CD4-positive, alpha-beta T cell treated with Interleukin-12 subunit alpha and Interleukin-12 subunit beta, for 1 hour (primary cell): ENCODE measurements at regions not wholly inside any gene's neighbourhood (a gene's known extent, or its start where the extent isn't known, plus 50 kb on each side); places are given as distances from the start of the nearest gene placed in this dataset.

ENCODE experiments used
- DNase-seq: peaks from one replicate; pipeline ENCODE4 v3.0.0-alpha.2; 2020

DNA sequence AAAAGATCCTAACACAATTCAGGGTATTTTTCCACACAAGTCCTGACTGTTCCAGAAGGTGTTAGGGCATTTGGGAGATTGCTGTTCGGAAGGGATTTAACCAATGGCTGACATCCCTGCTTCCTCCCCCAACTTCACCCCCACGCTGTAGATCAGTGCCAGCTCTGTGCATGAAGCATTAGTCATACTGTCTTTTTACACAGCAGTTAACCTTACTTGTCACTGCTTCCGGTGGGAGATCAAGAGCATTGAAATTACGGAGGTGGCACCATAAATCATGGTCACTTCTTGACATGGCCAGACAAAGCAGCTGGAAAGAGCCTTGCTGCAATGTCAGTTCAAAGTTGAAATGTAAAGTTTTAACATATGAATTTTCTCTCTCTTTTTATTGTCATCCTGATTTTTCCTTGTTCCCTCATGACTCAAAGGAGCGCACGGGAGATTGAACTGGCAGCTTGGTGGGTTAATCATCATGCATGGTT, 70.2 kb downstream of the HRH4 start:
- no peak for DNase-seq

DNA sequence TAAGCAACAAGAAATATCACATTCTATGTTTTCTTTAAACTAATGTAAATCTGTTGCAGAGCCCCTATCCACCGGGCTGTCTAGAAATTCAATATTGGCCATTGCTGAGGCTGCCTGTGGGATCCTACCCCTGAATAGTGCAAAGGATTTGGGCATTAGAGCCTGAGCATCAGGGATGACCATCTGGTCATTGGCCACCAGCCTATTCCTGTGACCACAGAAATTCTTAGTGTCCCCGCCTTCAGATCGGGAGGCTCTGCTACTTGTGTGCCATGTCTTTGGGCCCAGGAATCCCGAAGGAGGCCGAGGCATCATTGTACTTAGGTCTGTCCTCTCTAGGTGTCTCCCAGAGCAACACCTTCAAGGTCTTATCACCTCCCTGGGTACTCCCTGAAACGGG, 73.8 kb downstream of the HRH4 start:
- no peak for DNase-seq

DNA sequence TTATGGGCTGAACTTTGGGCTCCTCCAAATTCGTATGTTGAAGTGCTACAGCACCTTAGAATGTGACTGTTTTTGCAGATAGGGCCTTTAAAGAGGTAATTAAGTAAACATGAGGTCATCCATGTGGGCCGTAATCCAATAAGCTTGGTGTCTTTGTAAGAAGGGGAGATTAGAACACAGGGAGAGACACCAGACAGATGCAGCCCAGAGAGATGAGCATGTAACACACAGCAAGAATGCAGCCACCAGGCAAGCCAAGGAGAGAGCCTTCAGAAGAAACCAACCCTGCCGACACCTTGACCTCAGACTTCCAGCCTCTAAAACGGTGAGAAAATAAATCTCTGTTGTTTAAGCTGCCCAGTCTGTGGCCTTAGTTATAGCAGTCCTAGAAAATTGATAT, 74.3 kb downstream of the HRH4 start:
- no peak for DNase-seq

DNA sequence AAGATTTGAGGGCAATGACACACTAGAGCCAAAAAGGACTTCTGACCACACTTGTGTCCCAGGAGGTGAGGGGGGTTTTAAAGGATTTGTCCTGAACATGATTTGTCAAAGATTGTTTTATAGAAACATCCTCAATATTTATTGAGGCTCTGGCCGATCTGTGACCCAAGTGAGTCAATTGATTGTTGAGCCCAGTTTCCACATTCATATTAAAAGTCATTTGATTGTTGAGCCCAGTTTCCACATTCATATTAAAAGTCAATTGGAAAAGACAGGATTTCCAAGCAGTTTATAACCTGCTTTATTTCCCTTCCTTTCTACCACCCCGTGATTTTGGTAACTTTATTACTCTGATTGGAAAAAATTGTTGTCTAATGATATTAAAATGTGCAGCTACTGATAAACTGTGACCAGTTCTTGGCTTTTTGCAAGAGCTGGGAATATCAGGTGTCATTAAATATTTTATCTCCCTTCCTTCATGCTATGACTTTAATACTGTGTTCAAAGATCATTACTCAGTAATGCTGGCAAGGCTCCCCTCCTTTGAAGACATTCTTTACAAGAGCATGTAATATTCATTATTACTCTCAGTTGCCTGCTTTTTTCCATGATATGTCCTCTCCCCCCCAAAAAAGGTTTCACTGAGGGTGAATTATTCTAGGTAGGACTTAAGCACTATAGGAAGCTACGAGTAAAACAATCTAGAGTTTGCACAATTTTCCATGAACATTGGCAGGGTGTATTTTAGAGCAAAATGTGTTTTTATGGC, 75.3 kb downstream of the HRH4 start:
- no peak for DNase-seq

DNA sequence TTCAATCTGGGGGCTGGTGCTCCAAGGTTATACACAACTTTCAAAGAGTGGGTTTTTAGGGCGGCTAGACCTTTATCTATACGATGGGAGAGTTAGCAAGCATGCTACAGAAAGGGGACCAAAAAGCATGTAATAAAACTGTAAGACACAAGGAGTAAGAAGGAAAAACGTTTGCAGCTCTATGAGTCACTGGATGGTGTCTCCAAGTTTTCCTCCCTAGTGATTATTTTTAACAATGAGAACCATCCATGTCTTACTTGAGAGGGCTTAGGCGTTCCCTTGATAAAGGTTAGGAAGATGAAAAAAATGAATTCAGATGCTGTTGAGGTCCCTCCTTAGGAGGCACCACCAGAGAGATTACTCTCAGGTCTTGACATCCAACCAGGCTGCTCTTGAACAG, 75.9 kb downstream of the HRH4 start:
- DNase-seq = no peak

DNA sequence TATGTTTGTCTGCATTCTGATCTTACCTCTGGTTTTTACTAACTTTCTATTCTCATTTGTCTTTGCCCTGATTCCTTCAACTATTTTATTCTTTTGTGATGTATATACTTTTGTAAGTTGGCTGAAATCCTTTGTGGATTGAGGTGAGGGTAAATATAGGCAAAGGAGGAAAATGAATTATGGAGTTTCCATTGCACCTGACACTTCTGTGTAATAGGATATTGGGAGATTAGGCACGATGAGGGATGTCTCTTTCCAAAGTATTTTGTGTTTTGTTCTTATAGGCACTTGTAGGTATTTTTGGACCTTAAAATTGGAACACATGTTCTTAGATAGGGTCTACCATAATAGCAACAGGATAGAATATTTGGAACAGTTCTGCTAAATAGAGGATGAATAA, 76.4 kb downstream of the HRH4 start:
- DNase-seq = no peak

DNA sequence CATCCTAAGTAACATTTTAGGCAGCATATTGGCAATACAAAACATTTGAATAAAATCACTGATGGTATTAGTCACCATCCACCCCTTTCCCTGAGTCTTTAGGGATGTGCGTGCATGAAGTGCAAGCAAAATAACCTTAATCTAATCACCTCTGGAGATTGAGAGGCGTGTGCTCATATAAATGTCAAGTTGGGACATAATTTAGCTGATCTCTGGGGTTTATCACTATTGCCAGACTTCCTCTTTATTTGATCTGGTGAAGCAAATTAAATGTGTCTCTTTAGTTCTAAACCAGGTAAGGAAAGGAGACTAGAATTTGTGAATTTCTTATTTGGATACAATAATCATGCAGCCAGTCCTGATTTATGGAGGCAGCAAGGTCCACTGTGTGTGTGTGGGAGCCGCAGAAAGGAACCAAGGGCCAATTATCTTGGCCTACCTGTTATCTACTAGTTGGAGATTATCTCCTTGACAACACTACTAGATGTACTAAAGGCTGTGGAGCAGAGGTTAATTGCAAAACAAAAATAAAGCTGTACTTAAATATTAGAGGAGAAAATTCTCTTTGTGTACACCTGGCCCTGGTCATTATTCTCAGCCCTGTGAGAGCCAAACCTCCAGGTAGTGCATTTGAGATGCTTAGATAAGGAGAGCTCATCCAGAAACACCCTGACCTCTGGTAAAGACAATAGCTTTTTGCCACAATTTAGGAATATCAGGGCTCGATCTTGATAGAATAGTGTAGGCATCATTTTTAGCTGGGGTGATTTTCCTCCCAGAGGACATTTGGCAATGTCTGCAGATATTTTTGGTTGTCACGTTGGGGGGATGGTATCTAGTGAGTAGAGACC, 78.2 kb downstream of the HRH4 start:
- no peak for DNase-seq

DNA sequence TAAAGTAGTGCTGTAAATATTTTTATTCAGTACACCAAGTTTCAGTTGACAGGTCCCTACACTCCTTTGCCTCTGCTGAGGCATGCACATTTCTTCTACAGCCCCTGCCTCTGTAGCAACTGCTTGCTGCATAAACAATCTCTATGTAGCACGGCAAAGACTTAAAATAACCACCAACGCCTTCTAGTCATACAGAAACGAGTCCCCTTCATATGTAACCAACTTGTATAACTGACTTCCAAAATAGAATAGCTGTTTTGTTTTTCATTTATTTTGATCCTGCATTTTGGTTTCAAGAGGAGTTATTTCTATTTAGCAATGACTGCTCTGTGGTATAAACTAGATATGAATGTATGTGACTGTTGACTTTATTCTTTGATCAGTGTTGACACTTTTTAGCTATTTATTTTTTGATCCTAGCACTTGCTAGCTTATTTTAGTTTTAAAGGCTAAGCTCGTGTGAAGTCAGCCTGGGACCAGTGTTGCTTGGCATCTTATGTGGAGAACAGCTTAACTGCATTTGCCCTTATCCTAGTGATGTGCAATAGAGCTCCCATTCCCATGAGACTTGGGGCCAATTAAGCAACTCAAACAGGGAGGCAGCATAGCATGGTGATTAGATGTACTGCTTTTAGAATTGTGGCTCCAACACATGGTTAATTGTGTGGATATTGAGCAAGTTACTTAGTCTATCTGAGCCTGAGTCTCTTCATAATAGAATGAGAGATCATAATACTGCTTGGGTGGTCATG, 79.6 kb downstream of the HRH4 start:
- DNase-seq = no peak

DNA sequence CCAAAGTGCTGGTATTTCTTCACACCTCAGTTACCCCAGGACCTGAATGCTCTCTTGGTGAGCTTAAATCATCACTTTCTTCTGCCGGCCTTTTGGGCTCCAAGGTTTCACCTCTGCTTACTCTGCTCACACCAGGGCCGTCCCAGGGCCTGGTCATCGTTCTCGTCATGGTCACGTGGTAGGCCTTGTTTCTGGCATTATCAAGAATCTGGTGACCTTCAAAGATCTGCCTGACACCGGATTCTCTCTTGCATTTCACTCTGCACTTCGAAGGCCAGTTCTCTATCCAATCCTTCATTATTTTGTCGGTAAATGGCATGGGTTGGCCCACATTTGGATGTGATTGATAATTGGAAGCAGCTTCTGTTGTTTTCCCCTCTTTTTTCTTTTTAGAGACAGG, 80.5 kb downstream of the HRH4 start:
- no peak for DNase-seq

DNA sequence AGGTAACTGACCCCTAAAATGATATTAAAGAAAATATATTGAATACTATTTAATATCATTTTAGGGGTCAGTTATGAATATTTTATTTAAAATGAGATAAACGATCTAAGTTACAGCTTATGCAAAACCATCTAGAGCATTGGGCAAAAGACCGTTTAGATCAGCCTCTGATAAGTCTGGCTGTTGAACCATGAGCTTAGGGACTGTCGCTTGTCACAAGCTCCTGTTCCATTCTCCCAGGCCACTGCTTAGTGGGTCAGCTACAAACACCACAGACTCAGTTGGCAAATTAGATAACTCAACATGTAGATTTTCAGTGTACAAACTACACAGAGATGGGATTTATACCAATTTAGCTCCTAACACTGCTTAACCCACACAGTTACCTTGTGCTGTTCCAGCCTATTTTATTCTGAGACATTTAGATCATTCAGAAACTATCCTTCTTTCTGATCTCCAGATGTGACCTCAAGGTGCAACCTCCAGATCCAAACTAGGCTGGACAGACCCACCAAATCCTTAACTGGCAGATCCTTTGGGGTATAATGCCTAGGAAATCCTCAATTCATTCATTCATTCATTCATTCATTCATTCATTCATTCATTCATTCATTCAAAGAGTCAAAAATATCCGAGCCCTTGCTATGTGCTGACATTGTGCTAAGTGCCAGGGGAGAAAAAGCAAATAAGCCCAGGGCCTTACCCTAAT, 82.8 kb downstream of the HRH4 start:
- DNase-seq = no peak

DNA sequence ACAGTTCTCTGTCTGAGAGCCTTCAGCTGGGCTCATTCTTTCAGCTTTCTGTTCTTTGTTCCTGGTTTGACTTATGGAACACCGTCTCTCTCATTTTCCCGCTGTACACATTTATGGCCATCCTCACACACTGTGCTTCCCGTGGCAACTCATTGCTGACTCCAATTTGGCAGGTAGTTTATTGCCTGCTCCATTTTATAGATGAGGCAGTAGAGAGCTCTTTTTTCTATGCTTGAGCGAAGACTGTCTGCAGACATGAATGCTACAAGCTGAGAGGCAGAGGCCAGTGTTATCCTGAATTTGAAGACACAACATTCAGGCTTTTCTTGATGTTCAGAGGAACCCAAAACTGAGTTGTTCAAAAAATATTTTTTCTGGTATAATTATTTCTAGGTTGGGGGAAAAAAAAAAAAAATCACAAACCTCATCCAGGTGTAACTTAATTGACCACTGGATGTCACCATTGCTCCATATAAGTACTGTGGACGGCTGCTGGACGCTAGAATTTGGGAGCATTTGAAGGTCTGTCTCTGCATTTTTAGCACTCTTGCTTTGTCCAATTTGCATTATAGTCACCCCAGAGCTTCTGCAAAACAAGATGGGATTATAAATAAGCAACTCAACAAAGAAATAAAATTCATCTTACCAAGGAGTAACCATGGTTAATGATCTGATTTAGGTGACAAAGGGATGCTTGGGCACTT, 83.5 kb downstream of the HRH4 start:
- DNase-seq = peak; percentile 1

DNA sequence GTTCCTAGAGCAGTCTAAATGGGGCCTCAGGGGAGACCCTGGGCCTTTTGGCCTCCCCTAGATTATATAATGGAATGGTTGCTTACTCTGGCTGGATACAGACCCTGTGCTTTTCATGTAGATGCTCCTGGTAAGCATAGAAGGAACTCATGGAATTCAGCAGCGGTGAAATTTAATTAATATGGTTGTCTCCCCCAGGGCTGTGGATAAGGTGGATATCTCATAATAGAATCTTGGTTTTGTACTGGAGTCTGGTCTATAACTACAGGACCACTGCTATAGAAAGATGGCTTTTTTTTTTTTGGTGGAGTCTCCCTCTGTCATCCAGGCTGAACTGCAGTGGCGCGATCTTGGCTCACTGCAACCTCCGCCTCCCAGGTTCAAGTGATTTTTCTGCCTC, 84.5 kb downstream of the HRH4 start:
- DNase-seq = no peak

DNA sequence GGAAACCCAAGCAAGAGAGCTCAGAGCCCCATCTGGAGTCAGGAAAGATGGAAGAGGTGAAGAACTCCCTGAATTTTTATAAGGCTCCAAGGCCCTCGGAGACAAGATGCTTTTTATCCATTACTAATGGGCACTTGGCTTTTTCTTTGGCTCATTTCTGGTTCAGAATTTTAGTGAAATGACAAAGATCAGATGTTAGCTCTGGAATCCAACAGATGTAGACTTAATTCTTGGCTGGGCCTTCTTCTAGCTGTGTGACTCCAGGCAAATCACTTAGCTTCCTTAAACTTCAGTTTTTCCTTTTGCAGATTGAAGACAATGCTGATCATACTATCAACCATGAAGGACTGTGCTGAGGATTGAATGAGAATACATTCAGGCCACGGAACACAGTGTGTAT, 85.2 kb downstream of the HRH4 start:
- DNase-seq = no peak

DNA sequence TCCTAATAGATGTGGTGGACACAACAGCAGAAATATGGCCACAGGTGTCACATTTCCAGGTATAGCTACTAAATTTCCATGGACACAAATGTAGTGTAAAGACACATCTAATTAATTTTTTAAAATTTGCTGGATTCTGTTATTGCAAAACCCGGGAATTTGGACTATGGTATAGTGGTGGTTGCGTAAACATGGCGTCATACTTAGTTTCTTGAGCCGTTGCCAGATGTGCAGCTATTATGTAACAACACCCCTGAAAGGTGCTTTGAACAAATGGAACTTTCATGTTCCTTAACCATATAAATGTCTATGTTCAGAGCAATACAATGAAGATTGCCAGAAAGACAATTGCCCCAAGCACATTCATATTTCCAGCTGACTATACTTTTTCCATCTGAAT, 85.9 kb downstream of the HRH4 start:
- DNase-seq = no peak

DNA sequence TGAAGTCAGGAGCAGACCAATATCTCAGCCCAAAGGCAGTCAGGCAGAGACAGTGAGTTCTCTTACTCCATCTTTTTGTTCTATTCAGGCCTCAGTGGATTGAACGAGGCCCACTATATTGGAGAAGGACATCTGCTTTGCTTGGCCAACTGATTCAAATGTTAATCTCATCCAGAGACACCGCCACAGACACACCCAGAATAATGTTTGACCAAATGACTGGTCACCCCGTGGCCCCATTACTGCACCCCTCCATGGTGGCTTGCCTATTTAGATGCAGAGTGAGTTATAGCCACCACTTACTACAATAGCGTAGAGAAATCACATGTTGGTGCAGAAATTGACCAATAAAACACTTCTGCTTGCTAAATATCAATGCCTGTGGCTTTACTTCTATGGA, 88.1 kb downstream of the HRH4 start:
- no peak for DNase-seq

DNA sequence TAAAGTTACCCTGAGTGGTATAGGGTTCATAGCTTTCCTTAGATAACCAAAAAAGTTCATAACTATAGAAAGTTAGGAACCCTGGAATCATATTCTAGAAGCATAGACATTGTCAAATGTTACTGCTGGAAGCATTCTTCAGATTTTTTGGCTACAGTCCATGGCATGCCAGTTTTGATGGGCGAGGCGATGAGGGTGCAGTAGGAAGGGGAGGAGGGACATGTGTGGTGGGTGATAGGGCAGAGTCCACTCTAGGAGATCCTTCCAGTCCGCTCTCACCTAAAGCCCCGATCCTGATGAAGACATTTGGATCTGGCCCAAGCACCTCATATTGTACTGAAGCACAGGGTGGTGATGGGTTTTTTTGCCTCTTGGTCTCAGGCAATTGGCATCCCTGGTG, 91.8 kb downstream of the HRH4 start:
- DNase-seq = no peak

DNA sequence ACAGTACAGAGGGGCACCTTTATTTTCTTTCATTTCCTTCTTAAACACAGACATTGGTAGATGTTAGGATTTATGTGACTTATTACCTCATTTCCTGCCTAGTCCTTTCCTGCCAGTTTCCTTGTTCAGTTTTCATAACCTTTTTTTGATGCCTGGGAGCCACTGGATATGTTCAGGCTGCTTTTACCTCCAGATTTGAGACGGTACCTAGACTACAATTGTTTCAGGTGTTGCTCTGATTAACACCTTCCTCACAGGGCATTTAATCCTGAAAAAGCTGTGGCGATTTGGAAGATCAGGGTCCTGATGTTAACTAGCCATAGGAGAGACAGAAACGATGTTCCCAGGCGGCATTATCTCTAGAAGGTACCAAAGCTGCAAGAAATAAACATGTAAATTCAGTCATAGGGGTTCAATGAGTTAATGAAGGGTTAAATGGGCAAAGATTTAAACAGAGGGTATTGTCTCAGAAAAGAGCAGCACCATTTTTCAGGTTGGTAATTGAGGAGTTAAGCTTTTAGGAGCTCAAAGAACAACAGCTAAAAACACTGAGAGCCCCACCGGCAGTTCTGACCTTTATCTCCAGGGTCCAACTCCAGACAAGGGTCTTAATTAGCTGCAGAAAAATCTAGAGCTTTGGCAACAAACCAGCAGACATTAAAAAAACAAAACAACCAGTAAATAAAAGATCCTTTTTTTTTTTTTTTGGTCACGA, 93.3 kb downstream of the HRH4 start:
- DNase-seq = no peak

DNA sequence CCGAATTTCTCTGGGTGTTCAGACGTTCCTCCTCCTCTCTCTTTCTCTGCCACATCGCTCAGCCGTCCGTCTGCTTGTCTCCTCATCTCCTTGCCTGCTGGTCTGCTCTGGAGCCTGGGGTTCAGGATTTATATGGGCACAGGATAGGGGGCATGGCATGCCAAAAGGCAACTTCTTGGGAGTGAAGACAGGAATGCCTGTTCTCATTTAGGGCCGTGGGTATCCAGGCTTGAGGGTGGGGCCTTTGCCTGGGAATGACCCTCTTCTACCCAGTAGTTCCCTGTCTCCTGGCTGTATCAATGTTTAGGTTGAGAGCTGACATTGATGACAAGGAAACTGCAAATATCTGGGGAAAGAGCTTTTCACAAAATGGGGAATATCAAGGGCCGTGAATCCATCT, 98.0 kb downstream of the HRH4 start:
- no peak for DNase-seq

DNA sequence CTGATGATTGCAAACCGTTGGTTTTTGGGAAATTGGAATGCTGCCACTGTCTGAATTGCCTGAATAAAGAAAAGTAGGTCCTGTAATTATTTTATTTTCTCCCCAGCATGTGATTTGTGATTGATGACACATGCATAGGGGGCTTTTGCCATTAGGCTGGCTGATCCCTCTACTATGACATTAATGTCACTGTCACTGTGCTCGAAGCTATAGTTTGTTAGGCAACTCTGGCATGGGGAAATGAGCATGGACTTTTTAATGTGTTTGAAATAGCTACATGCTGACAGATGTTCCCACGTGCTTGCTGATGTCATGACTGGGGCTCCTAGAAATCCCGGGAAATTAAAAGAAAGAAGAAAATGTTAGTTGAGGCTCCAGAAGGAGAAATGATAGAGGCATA, 99.1 kb downstream of the HRH4 start:
- no peak for DNase-seq

DNA sequence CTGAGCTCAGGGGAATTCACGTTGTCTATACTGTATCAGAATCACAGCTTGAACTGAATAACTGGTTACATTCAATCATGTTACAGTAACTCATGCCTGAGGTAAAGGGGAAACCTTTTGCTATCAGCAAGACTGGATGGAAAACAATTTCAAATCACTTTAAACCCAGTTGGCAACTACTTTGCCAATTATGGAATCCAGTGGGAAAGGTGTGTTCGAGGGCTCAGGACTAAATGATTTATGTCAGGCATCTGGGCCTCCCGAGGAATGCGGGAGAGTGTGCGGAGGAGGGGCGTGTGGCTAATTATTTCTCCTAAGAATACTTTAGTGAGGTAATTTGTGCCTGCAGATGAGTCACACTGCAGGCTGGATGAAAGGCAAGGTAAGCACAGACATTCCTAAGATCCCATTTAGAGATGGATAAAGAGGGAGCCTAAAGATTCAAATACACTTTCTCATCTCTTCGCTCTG, 100.1 kb downstream of the HRH4 start:
- DNase-seq = no peak

DNA sequence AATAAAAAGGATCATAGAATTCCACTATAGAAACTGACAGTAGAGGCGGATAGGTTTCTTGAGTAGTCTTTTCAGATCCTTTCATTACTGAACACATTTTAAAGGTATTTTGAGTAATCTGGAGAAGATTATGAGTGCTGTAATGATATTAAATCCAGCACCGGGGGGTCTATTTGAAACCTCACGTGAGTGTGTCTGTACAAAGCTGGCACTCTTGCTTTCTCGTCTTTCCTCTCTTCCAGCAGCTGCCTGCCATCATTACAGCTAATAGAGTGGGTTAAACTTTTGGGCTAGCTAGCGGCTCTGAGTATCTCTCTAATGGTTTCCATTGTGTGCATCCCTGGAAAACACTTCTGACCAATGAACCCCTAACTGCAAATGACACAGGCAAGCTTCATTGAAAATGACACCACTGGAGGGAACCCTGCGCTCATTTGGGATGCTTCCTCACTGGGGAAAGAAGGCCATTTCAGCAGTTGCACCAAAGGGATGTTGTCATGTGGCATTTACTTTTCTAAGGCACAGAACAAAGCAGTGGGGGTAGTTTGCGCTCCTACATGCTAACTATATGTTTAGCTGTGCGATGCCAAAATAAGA, 101.0 kb downstream of the HRH4 start:
- no peak for DNase-seq
